GM12865 (cell line): ENCODE measurements at regions not wholly inside any gene's neighbourhood (a gene's known extent, or its start where the extent isn't known, plus 50 kb on each side); places are given as distances from the start of the nearest gene placed in this dataset.

ENCODE experiments used
- DNase-seq: peaks from one replicate; pipeline ENCODE4 v3.0.0; 2010; ENCODE audit warnings: low read depth
- H3K4me3 ChIP-seq: 2 replicates; pipeline ENCODE4 v1.5.1; 2011; ENCODE audit warnings: mild to moderate bottlenecking, low read depth, low read length, control low read depth
- TF ChIP-seq, protein P1 (sequence below): IDR thresholded peaks from 2 replicates; pipeline ENCODE4 v1.5.1; 2011; ENCODE audit warnings: low read length, control low read depth, low read depth, inconsistent platforms; ENCODE audit not compliant: insufficient read depth; ENCODE audit errors: missing control alignments

DNA sequence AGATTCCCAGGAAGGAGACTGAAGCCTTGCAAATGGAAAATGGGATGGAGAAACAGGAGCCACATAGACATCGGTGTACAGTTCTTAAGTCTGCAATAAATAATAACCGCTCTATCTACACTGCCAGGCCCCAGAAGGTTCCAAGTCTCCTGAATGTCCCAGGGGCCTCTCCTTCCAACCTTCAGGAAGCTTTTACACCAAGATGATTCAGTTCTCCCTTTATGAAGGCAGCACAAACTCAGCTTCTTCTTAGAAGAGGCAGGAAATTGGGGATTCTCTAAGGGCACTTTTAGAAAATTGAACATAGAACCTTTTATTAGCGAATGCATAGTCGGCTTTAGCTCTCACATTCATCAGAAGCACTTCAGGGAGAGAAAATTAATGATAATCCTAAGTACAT, 130.8 kb upstream of the LYZL1 start:
- DNase-seq: no peak
- TF ChIP-seq, protein P1, sequence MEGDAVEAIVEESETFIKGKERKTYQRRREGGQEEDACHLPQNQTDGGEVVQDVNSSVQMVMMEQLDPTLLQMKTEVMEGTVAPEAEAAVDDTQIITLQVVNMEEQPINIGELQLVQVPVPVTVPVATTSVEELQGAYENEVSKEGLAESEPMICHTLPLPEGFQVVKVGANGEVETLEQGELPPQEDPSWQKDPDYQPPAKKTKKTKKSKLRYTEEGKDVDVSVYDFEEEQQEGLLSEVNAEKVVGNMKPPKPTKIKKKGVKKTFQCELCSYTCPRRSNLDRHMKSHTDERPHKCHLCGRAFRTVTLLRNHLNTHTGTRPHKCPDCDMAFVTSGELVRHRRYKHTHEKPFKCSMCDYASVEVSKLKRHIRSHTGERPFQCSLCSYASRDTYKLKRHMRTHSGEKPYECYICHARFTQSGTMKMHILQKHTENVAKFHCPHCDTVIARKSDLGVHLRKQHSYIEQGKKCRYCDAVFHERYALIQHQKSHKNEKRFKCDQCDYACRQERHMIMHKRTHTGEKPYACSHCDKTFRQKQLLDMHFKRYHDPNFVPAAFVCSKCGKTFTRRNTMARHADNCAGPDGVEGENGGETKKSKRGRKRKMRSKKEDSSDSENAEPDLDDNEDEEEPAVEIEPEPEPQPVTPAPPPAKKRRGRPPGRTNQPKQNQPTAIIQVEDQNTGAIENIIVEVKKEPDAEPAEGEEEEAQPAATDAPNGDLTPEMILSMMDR: no peak
- H3K4me3 ChIP-seq: no peak overlapping the region

DNA sequence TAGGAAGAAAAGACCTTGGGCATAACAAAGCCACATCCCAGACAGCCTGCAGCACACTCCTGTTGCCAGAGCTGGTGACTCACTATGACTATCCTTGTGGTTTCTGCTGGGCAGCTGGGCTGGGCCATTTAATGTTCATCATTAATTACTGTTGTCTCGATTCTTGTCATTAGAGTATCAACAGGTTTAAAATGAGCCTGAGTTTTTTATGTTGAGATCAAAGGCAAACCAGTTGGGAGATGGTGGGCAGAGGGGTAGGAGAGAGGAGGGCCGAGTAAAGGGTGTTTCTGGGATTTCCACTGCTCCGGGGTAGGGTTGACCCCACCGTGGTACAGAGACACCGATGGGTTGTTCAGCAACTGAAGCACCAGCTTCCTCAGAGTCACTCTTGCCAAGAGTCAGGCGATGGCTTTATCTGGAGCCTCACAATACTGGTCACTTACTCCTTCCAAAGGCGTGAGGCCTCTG, 128.7 kb upstream of the LYZL1 start:
- DNase-seq: no peak
- no peak overlapping the region for H3K4me3 ChIP-seq

DNA sequence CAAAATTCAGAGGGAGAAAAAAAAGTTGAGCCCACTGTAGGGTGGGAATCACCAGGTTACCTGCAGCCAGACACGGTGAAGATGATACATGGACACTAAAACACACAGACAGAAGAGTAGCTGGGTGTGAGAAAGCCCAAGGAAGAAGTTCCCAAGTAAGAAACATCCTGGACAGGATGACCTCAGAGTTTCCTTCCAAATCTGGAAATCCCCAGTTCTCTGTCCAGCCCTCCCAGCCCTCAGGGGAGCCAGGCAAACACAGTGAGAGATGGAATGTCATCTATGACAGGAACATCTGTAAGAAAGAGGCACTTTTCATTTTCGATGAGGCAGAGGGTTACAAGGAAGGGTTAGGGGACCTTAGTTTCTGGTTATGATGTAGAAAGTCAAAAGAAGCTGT, 125.1 kb upstream of the LYZL1 start:
- H3K4me3 ChIP-seq: no peak overlapping the region
- DNase-seq: no peak
- TF ChIP-seq, protein P1: no peak

More for the DNA sequence above, 128.7 kb upstream of the LYZL1 start:
- TF ChIP-seq, protein P1: no peak

DNA sequence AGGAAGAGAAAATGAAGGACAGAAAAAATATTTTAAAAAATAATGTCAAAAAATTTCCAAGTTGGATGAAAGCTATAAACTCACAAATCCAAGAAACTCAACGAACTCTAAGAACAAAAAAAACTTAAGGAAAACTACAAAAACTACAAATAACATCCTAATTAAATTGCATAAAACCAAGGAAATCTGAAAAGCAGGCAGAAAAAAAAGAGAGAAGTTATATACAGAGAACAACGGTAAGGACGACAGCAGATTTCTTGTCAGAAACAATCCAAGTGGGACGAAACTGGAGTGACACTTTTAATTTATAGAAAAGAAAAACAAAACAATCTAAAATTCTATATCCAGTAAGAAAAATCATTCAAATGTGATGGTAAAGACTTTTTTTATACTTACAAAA, 122.2 kb upstream of the LYZL1 start:
- no peak overlapping the region for H3K4me3 ChIP-seq
- DNase-seq: no peak
- TF ChIP-seq, protein P1: no peak

DNA sequence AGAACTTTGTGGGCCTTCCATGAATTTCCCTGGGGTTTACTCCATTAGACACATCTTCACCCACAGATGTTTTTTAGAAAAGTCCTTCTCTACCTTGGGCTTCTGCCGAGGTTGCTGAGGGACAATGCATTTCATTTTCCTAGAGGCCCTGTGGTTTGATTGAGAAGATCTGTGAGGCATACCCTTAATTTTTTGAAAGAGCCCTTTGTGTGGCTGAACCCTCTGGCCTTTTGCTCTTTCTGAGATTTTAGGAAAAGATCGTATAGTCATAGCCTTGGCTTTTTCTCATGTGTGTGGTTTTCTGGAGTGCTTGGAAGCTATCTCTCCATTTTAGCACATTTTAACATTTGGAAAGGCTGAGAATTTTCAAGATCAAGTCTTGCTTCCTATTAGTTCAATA, 119.8 kb upstream of the LYZL1 start:
- H3K4me3 ChIP-seq: no peak overlapping the region
- TF ChIP-seq, protein P1: no peak

DNA sequence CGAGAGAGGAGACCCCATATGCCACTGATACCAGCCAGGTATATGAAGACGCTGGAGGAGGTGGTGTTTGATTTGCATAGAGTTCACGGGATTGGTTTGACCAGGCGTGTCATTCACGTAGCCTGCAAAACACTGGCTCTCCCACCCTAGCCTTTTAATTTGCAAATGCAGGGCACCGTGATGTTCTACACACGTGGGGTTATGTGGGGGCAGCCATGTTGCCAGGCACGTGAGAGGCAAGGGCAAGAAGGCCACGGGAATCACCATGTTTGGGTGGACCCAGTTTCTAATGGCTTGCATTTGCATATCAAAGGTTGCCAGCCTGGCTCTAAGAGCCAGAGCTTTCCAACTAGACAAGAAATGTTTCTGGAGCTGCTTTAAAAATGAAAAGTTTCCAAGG, 117.2 kb upstream of the LYZL1 start:
- TF ChIP-seq, protein P1: no peak
- no peak for DNase-seq
- H3K4me3 ChIP-seq: no peak overlapping the region

More for the DNA sequence above, 119.8 kb upstream of the LYZL1 start:
- no peak for DNase-seq

DNA sequence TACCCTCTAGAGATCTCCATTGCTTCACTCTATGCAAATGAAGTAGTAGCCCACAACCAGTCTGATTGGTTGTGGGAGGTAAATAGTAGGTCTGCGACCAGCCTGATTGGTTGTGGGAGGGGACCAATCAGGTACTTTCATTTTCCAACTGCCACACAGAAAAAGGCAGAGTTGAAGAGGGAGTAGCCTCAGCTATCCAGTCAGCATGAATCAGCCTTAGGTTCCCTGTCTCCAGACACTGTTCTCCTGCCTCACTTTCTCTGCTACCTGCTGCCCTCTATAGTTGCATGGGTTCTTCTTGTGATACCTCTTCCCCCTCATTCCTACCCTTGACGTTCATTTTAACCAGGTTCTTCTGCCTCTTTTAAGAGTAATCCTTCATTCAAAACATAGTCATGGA, 114.5 kb upstream of the LYZL1 start:
- no peak for DNase-seq
- TF ChIP-seq, protein P1: no peak
- H3K4me3 ChIP-seq: no peak overlapping the region
